DOHH2 (cell line): ENCODE measurements at regions not wholly inside any gene's neighbourhood (a gene's known extent, or its start where the extent isn't known, plus 50 kb on each side); places are given as distances from the start of the nearest gene placed in this dataset.

ENCODE experiments used
- H3F3A ChIP-seq: fragments of 200-600 bp; sonication (generic), shearing (Covaris generic); 2 replicates; pipeline ENCODE4 v1.6.0; 2016; ENCODE audit warnings: antibody characterized with exemption, mild to moderate bottlenecking; ENCODE audit not compliant: control insufficient read depth, insufficient read depth
- H3K27ac ChIP-seq: fragments of 200-600 bp; sonication (generic); 2 replicates; pipeline ENCODE4 v1.5.1; 2014; ENCODE audit warnings: low read depth, mild to moderate bottlenecking, low read length, moderate library complexity
- H3K27me3 ChIP-seq: fragments of 200-600 bp; sonication (generic); 2 replicates; pipeline ENCODE4 v1.6.1; 2014; ENCODE audit warnings: mild to moderate bottlenecking, low read length, mixed read lengths; ENCODE audit not compliant: control insufficient read depth
- H3K36me3 ChIP-seq: fragments of 200-600 bp; sonication (generic); 2 replicates; pipeline ENCODE4 v1.6.1; 2014; ENCODE audit warnings: mild to moderate bottlenecking, low read length, moderate library complexity, mixed read lengths; ENCODE audit not compliant: control insufficient read depth
- H3K4me1 ChIP-seq: fragments of 200-600 bp; sonication (generic); 2 replicates; pipeline ENCODE4 v1.6.1; 2014; ENCODE audit warnings: mild to moderate bottlenecking, low read length, mixed read lengths; ENCODE audit not compliant: control insufficient read depth
- H3K4me2 ChIP-seq: fragments of 200-600 bp; sonication (generic); 2 replicates; pipeline ENCODE4 v1.6.0; 2014; ENCODE audit warnings: mild to moderate bottlenecking, low read length, moderate library complexity
- H3K4me3 ChIP-seq: fragments of 200-600 bp; sonication (generic); 2 replicates; pipeline ENCODE4 v1.5.1; 2014; ENCODE audit warnings: mild to moderate bottlenecking, low read length, mixed read lengths
- H3K79me2 ChIP-seq: fragments of 200-600 bp; sonication (generic); 2 replicates; pipeline ENCODE4 v1.6.1; 2014; ENCODE audit warnings: mild to moderate bottlenecking, low read length, mixed read lengths; ENCODE audit not compliant: control insufficient read depth
- H3K9me2 ChIP-seq: fragments of 200-600 bp; sonication (generic); replicated peaks from 2 replicates; pipeline ENCODE4 v1.6.1; 2014; ENCODE audit warnings: mild to moderate bottlenecking, low read length, mixed read lengths; ENCODE audit not compliant: control insufficient read depth
- H3K9me3 ChIP-seq: fragments of 200-600 bp; sonication (generic); 2 replicates; pipeline ENCODE4 v1.6.1; 2014; ENCODE audit warnings: antibody characterized with exemption, low read length, mixed read lengths; ENCODE audit not compliant: control insufficient read depth, insufficient read depth
- H4K20me1 ChIP-seq: fragments of 200-600 bp; sonication (generic); 2 replicates; pipeline ENCODE4 v1.6.0; 2014; ENCODE audit warnings: low read depth, mild to moderate bottlenecking, antibody characterized with exemption, low read length, moderate library complexity; ENCODE audit not compliant: control insufficient read depth, insufficient read depth
- EZH2phosphoT487 ChIP-seq: fragments of 200-600 bp; sonication (generic); IDR thresholded peaks from 2 replicates; pipeline ENCODE4 v1.6.1; 2017; ENCODE audit warnings: borderline replicate concordance, mild to moderate bottlenecking, antibody characterized with exemption, low read length, moderate library complexity, mixed read lengths
- TF ChIP-seq, protein P1 (sequence below): fragments of 200-600 bp; sonication (generic); IDR thresholded peaks from one replicate; pipeline ENCODE4 v1.5.1; 2014; ENCODE audit warnings: antibody characterized with exemption, mild to moderate bottlenecking, low read depth, low read length; ENCODE audit not compliant: poor library complexity, severe bottlenecking

DNA sequence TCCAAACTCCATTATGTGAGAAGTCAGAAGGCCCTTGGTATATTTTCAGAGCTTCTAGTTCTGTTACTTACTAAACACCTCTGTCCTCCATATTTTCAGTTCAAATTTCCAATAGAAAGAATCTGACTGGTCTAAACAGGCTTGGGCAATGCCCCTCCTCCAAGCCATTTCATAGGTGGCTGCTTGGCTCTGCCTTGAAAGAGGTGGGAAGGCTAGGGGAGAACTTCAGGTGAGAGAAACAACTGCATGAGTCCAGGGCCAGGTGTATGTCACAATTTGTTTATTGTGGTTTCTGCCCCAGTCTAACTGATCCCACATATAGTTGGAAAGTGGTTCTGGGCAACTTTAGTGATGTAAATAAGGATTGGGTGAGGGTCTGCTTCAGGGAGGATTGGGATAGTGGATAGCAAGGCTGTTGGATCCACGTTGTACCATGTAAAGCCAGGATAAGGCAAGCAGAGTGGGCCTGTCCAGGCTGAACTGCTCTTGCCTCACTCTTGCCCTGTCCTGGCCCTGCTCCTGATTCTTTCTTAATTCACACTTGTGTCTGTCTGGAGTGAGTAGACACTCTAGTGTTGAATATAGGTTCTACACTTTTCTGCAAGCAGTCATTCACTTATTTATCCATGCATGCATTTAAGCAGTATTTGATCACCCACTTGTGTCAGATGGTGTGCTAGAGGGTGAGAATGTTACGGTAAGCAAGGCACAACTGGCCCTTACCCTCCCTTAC lies 67.5 kb upstream of the COMTD1 start:
- Histone ChIP-seq H3K9me3 (peaks cover 6% of the 10 kb centered on the region; the same call in 1 of the 2 replicates), H3K27me3 (no peaks in the 10 kb centered on the region), H3F3A (no peaks in the 10 kb centered on the region), H3K4me2 (no peak overlapping the region), H4K20me1 (no peaks in the 10 kb centered on the region), H3K79me2 (no peaks in the 10 kb centered on the region), H3K9me2 (no peaks in the 10 kb centered on the region), H3K4me3 (no peak overlapping the region), H3K4me1 (no peaks in the 10 kb centered on the region), H3K36me3 (no peaks in the 10 kb centered on the region), H3K27ac (no peak overlapping the region)
- TF ChIP-seq EZH2phosphoT487 = no peak
- TF ChIP-seq, protein P1, sequence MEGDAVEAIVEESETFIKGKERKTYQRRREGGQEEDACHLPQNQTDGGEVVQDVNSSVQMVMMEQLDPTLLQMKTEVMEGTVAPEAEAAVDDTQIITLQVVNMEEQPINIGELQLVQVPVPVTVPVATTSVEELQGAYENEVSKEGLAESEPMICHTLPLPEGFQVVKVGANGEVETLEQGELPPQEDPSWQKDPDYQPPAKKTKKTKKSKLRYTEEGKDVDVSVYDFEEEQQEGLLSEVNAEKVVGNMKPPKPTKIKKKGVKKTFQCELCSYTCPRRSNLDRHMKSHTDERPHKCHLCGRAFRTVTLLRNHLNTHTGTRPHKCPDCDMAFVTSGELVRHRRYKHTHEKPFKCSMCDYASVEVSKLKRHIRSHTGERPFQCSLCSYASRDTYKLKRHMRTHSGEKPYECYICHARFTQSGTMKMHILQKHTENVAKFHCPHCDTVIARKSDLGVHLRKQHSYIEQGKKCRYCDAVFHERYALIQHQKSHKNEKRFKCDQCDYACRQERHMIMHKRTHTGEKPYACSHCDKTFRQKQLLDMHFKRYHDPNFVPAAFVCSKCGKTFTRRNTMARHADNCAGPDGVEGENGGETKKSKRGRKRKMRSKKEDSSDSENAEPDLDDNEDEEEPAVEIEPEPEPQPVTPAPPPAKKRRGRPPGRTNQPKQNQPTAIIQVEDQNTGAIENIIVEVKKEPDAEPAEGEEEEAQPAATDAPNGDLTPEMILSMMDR = no peak

DNA sequence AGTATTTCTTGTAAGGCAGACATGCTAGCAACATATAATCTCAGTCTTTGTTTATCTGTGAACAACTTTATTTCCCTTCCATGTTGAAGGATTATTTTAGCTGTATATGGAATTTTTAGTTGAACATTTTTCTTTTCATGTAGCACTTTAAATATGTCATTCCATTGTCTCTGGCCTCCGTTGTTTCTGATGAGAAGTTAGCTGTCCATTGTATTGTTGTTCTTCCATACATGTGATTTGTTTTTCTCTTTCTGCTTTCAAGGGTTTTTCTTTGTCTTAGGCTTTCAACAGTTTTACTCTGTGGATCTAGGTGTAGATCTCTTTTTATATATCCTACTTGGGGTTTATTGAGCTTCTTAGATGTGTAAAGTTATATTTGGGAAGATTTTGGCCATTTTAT lies 66.3 kb upstream of the COMTD1 start:
- no peaks in the 10 kb centered on the region for H3K79me2 ChIP-seq
- no peaks in the 10 kb centered on the region for H3K4me1 ChIP-seq
- no peak overlapping the region for H3K4me2 ChIP-seq
- H3K9me2 ChIP-seq = no peaks in the 10 kb centered on the region
- peaks cover 6% of the 10 kb centered on the region; the same call in 1 of the 2 replicates for H3K9me3 ChIP-seq
- no peaks in the 10 kb centered on the region for H3F3A ChIP-seq
- peaks cover 7% of the 10 kb centered on the region; the same call in 1 of the 2 replicates for H3K27me3 ChIP-seq
- TF ChIP-seq, protein P1 = no peak
- no peak for TF ChIP-seq EZH2phosphoT487
- no peaks in the 10 kb centered on the region for H3K36me3 ChIP-seq
- no peak overlapping the region for H3K27ac ChIP-seq
- H4K20me1 ChIP-seq = no peaks in the 10 kb centered on the region
- H3K4me3 ChIP-seq = no peak overlapping the region

DNA sequence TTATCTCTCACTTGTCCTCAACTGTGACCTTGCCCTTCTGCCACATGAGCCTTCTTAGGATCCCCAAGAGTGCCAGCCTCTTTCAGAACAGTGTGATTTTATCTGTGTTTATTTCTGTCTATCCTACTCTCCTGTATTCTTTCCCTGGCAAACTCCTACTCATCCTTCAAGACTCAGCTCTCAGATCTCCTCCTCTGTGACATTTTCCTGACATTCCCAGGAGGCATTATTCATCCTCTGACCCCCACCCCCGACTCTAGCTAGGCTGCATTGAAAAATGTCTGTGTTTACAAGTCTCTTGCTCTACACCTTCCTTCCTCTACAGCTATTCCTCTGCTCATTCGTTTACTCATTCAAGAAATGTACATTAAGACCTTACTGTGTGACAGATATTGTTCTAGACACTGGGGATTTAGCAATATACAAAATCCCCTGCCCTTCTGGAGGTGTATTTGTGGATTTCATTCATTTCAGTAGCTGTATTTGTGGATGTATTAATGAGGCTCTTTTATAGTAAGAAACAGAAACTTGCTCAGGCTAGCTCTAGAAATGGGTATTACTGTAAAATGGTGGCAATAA lies 61.4 kb upstream of the COMTD1 start:
- Histone ChIP-seq H3K4me2 (no peak overlapping the region), H3K27ac (no peak overlapping the region), H3K4me3 (no peak overlapping the region), H4K20me1 (no peaks in the 10 kb centered on the region), H3K9me3 (no peaks in the 10 kb centered on the region), H3K27me3 (peaks cover 48% of the 10 kb centered on the region), H3K36me3 (no peaks in the 10 kb centered on the region), H3K4me1 (peaks cover 17% of the 10 kb centered on the region), H3F3A (no peaks in the 10 kb centered on the region), H3K9me2 (no peaks in the 10 kb centered on the region), H3K79me2 (no peaks in the 10 kb centered on the region)
- TF ChIP-seq EZH2phosphoT487 = no peak
- TF ChIP-seq, protein P1 = no peak
